ENCODE measurements at regions not wholly inside any gene's neighbourhood (a gene's known extent, or its start where the extent isn't known, plus 50 kb on each side); places are given as distances from the start of the nearest gene placed in this dataset.
A peak's percentile ranks its signal among the peaks of the same experiment; 100 is the strongest.

DNA sequence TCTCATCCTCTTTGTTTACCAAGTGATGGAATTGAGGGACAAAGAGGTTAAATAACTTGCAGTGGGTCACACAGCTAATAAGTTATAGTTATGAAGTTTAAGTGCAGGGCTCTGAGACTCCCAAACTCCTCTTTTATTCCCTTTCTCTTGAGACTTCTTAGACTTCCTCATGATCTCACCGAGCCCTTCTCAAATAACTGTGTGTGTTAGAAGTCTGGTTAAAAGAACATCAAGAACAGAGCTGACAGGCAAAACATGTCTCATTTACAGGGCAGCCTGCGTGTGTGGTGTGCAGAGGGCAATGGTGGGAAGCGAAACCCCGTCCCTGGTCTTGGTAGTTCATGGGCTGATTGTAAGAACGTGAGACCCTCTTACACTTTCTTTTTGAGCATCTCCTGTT lies 368.0 kb downstream of the SLC4A3 start:
- intact Hi-C loops (cut with DNase I) = no loop called here
- Histone ChIP-seq H3K9me3 (replicated peaks in 1 of 3) (no peaks in the 10 kb centered on the region), H3K4me3 (no peak overlapping the region), H3K4me1 (replicated peaks in 1 of 2) (no peaks in the 10 kb centered on the region), H3K36me3 (replicated peaks in 1 of 2) (no peaks in the 10 kb centered on the region), H3K27ac (no peak overlapping the region), H3K27me3 (no peaks in the 10 kb centered on the region)
- no peak for TF ChIP-seq POLR2A (IDR thresholded peaks at IDR 0.05)
- TF ChIP-seq, protein P1, sequence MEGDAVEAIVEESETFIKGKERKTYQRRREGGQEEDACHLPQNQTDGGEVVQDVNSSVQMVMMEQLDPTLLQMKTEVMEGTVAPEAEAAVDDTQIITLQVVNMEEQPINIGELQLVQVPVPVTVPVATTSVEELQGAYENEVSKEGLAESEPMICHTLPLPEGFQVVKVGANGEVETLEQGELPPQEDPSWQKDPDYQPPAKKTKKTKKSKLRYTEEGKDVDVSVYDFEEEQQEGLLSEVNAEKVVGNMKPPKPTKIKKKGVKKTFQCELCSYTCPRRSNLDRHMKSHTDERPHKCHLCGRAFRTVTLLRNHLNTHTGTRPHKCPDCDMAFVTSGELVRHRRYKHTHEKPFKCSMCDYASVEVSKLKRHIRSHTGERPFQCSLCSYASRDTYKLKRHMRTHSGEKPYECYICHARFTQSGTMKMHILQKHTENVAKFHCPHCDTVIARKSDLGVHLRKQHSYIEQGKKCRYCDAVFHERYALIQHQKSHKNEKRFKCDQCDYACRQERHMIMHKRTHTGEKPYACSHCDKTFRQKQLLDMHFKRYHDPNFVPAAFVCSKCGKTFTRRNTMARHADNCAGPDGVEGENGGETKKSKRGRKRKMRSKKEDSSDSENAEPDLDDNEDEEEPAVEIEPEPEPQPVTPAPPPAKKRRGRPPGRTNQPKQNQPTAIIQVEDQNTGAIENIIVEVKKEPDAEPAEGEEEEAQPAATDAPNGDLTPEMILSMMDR (IDR thresholded peaks at IDR 0.05) = no peak
- no peak for DNase-seq
- WGBS, 4 donors = 78 to 84% (median 82%) methylated on average over 5 of the region's 5 CpGs

DNA sequence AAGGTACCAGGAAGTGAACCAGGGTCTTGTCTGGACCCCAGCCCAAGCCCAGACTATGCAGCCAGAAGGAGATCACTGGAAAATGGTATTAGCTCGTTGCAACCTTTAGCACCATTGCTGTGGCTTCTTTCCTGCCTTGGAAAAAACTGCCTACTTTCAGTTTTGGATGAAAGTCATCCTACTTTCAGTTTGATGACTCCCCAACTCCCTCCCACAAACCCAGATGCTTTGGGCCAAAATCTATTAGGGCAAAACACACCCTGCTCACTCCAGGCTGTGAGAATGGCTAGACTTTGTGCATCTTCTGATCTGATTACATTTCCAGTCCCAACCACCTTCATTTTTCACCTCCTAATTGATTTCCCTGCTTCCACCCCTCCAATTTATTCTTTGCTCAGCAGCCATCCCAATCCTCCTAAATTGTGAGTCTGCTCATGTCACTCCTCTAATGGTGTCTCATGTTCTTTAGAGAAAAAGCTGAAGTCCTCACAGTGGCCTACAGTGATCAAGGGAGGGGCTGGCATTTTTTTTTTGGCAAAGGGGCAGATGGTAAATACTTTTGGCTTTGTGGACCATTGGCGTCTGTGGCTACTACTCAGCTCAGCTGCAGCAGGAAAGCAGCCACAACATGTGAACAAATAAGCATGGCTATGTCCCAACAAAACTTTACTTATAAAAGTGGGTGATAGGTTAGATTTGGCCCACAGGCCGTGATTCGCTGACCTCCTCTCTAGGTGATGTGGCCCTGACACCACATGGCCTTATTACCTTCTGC lies 368.7 kb downstream of the SLC4A3 start:
- 66 to 91% (median 79%) methylated on average over 4 of the region's 4 CpGs for WGBS, 4 donors
- Histone ChIP-seq H3K9me3 (replicated peaks in 1 of 3) (no peaks in the 10 kb centered on the region), H3K27me3 (no peaks in the 10 kb centered on the region), H3K4me3 (no peak overlapping the region), H3K36me3 (replicated peaks in 1 of 2) (no peaks in the 10 kb centered on the region), H3K4me1 (replicated peaks in 1 of 2) (no peaks in the 10 kb centered on the region), H3K27ac (no peak overlapping the region)
- TF ChIP-seq, protein P1 (IDR thresholded peaks at IDR 0.05) = no peak
- TF ChIP-seq POLR2A (IDR thresholded peaks at IDR 0.05) = no peak
- intact Hi-C loops (cut with DNase I) = no loop called here
- no peak for DNase-seq

DNA sequence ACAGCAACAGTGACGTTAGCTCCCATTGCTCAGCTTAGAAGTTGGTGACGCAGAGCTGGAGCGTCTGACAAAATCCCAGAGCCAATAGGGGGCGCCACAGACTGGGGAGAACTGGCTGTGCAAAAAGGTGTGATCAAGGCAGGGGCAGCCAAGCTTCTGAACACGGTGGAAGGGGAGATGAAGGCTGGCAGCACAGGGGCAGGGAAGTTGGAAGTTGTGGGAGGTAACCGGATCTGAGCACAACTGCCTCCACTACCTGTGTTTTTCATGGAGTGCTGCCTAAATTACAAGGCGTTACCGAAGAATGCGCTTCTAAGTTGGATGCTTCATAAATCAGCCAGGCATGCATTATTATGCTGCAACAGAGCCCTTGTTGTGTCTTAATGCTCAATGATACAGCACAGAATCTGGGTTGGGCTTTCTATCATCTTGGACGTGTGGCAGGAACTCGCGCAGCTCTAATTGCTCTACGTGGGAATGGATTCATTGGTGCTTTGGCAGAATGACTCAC lies 370.0 kb downstream of the SLC4A3 start:
- Histone ChIP-seq H3K4me3 (no peak overlapping the region), H3K27me3 (no peaks in the 10 kb centered on the region), H3K9me3 (replicated peaks in 1 of 3) (no peaks in the 10 kb centered on the region), H3K36me3 (replicated peaks in 1 of 2) (no peaks in the 10 kb centered on the region), H3K27ac (no peak overlapping the region), H3K4me1 (replicated peaks in 1 of 2) (no peaks in the 10 kb centered on the region)
- DNase-seq = peak; percentile 69 to 87 (median 78)
- intact Hi-C loops (cut with DNase I) = no loop called here
- WGBS, 4 donors = 49 to 57% (median 55%) methylated on average over 10 to 13 of the region's 13 CpGs
- no peak for TF ChIP-seq POLR2A (IDR thresholded peaks at IDR 0.05)
- TF ChIP-seq, protein P1 (IDR thresholded peaks at IDR 0.05) = peak; percentile 52 to 81 (median 73)

DNA sequence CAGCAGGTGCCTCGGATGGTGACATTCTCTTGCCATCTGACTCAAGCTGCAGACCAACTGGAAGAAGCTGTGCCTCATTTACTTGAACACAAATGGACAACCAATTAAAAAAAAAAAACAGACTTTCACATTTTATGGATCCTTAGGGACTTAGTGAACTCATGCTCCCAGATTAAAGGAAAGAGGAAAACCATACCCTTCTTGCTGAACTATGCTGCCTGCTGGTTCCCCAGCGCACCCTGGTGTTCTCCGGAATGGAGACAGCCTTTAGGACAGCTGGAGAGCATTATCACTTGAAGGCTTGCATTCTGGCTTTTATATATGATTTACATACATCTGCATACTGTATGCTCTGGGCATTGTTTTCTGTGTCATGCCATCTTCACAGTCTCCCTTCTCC lies 370.7 kb downstream of the SLC4A3 start:
- H3K27me3 ChIP-seq = no peaks in the 10 kb centered on the region
- 88 to 94% (median 90%) methylated on average over 3 of the region's 3 CpGs for WGBS, 4 donors
- H3K9me3 ChIP-seq (replicated peaks in 1 of 3) = no peaks in the 10 kb centered on the region
- H3K4me3 ChIP-seq = no peak overlapping the region
- no peak for DNase-seq
- TF ChIP-seq, protein P1 (IDR thresholded peaks at IDR 0.05) = no peak
- TF ChIP-seq POLR2A (IDR thresholded peaks at IDR 0.05) = no peak
- no peaks in the 10 kb centered on the region for H3K36me3 ChIP-seq (replicated peaks in 1 of 2)
- peaks cover 0 to 3% of the 10 kb centered on the region in 2 donors for H3K4me1 ChIP-seq (replicated peaks in 1 of 2)
- H3K27ac ChIP-seq = no peak overlapping the region
- intact Hi-C loops (cut with DNase I) = no loop called here
